MG63 (cell line): ENCODE measurements at regions not wholly inside any gene's neighbourhood (a gene's known extent, or its start where the extent isn't known, plus 50 kb on each side); places are given as distances from the start of the nearest gene placed in this dataset.

Source experiments
- DNase-seq: peaks from one replicate; pipeline ENCODE4 v3.0.0-alpha.2; 2020
- H3K27me3 ChIP-seq: fragments of 250-450 bp; sonication (Bioruptor Pico); 2 replicates; pipeline ENCODE4 v1.5.1; 2020; ENCODE audit warnings: mild to moderate bottlenecking, moderate library complexity
- H3K36me3 ChIP-seq: fragments of 250-450 bp; sonication (Bioruptor Pico); 2 replicates; pipeline ENCODE4 v1.5.1; 2020; ENCODE audit warnings: mild to moderate bottlenecking, moderate library complexity
- H3K4me3 ChIP-seq: fragments of 250-450 bp; sonication (Bioruptor Pico); 2 replicates; pipeline ENCODE4 v1.5.1; 2020; ENCODE audit warnings: mild to moderate bottlenecking, moderate library complexity
- H3K9me3 ChIP-seq: fragments of 250-450 bp; sonication (Bioruptor Pico); 2 replicates; pipeline ENCODE4 v1.5.1; 2020; ENCODE audit warnings: mild to moderate bottlenecking, moderate library complexity

DNA sequence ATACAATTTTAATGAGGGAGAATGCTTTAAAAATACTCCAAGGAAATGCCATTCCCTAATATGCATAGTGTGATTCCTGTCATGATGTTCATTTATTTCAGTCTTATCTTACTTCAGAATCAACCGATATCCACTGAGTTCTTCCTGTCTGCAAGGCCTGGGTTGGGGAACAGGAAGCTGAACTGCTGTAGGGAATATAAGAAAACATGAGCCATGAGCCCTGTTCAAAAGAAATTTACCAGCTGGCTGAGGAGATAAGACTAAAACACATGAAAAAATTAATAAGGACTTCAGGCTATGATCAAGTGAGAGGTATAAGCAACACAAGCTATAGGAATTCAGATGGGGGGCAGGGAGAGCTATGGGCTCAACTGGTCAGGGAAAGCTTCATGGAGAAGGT lies 184.7 kb downstream of the PLPP4 start:
- DNase-seq = no peak
- Histone ChIP-seq H3K9me3 (no peaks in the 10 kb centered on the region), H3K36me3 (no peaks in the 10 kb centered on the region), H3K27me3 (no peaks in the 10 kb centered on the region), H3K4me3 (no peak overlapping the region)

DNA sequence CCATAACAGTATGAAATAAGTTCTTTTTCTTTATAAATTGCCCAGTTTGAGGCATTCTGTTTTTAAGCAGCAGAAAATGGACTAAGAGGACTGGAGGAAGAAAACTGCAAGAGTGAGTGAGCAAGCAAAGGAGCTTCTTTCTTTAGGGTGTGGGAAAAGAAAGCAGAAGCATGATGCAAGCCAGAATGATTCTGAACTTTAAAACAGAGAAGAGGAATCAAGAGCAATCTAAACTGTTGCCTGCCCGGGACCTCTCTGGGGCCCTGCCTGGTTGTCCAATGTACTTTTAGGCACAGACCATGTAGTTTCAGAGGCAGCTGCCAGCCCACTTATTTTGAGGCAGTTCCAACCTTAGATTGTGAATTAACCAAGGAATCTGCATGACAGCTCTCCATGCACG lies 186.3 kb downstream of the PLPP4 start:
- no peaks in the 10 kb centered on the region for H3K27me3 ChIP-seq
- no peak for DNase-seq

DNA sequence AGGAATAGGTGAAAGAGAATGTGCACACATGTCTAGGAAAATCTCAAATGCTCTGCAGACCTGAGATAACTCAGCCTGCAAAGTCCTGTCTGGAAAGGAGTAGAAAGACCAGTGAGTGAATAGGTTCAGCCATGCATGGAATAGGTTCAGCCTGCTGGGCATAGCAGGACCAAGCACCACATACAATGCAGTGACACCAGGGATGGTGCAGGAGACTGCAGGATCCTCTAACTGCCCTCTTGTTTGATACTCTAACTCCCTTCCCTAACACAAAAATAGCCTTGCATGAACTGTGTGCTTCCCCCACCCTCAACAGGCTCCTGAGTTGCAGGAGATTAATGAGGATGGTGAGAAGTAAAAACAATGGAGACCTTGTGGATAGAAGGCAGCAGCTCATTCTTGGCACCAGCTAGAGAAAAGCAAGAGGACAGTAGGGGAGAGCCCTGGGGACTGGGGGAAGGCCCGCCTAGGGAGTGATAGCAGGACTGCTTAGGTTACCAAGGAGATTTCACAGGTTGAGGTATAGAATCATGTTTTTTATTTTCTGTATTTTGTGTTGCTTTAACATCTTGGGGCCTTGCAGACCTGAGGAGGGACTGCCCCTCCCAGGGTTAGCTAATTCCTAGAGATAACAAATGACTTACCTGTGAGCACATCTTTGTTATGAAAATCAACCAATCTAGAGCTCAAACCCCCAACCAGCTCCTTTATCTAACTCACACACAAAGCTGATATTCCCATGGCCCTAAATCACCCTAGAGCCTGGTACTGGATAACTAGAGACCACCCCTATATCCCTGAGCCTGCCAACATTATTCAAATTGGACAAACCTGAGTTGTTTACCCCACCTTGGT lies 187.8 kb downstream of the PLPP4 start:
- no peak for DNase-seq

More for the DNA sequence above, 186.3 kb downstream of the PLPP4 start:
- Histone ChIP-seq H3K4me3 (no peak overlapping the region), H3K9me3 (no peaks in the 10 kb centered on the region), H3K36me3 (no peaks in the 10 kb centered on the region)

DNA sequence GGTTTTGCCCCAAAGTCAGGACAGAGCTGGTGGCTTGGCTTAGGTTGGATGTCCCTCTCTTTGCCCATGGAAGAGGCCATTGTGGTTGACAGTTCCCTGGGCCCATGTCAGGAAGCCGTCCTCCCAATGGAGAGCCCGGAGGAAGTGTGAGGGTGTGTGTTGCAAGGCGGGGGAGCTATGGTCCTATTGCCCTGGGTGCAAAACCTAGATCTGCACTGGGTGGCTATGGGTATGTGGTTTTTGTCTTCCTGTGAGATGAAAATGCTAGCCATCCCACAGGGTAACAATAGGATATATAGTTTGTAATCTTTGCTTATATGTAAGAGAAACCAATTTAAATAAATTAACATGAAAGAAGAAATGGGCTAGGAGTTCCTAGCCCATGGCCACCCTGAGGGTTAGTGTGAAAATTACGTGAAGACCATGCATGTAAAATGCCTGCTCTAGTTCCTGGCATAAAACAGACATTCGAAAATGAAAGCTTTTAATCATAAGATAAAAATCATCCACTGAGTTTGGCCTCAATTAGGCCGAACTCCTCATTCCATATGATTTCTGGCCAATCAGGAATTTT lies 189.2 kb downstream of the PLPP4 start:
- Histone ChIP-seq H3K36me3 (no peaks in the 10 kb centered on the region), H3K4me3 (no peak overlapping the region), H3K9me3 (no peaks in the 10 kb centered on the region), H3K27me3 (no peaks in the 10 kb centered on the region)
- no peak for DNase-seq

More for the DNA sequence above, 187.8 kb downstream of the PLPP4 start:
- no peaks in the 10 kb centered on the region for H3K36me3 ChIP-seq
- H3K9me3 ChIP-seq = no peaks in the 10 kb centered on the region
- no peak overlapping the region for H3K4me3 ChIP-seq
- H3K27me3 ChIP-seq = no peaks in the 10 kb centered on the region

DNA sequence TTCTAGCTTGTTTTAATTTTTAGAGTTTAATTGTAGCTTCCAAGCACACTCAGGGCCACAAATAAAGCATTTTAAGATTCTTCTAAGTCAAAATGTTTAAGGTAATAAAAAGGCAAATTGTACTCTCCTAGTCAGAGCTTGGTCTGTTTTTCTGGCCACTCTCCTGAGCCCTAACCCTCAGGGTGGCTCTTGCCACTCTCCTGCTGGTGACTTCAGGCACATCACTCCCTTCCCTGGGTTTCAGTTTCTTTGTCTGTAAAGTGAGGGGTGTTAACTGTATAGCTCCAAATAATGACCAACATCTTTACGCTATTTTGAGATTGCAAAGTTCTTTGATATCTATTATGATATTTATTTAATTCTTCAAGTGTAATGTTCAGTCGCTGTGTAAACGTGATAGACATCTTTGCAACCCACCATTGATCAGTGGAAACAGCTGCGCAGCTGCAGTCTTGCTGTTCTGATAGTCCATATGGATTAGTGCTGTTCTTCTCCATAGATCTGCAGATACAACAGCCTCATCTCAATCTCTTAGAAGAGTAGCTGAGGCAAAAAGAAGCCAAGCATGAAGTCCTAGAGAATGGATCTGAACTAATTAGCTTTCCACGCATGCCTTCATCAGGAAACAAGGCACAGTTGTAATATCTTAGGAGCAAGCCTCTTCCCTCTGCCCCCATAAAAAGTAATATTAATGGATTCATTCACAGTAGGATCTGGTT lies 189.9 kb downstream of the PLPP4 start:
- Histone ChIP-seq H3K27me3 (no peaks in the 10 kb centered on the region), H3K4me3 (no peak overlapping the region), H3K9me3 (no peaks in the 10 kb centered on the region), H3K36me3 (no peaks in the 10 kb centered on the region)
- no peak for DNase-seq

DNA sequence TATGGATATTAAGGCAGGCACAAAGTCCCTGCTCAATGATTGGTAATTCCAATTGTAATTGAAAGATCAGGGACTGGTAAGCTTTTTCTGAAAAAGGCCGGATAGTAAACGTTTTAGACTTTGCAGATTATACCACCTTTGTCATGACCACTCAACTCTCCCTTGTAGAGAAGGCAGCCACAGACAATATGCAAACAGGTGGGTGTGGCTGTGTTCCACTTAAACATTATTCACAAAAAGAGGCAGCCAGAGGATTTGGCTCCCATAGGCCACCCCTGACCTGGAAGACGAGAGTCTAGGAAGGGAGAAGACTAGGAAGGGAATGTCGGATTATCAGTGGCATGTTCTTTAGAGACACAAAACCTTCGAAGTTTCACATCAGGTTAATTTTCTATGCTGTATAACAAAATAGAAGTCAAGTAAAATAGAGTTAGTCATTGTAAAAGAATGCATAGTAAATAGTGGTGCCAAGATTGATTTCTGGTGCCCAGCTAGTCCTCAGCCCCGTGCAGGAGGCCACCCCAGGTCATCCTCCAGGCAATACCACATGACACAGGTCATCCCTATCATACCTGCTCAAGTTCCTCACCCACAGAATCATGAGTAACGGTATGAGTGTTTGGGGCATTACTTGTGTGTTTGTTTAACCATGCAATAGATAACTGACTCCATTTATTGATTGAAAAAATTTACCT lies 193.8 kb downstream of the PLPP4 start:
- DNase-seq = no peak
- no peak overlapping the region for H3K4me3 ChIP-seq
- no peaks in the 10 kb centered on the region for H3K27me3 ChIP-seq

DNA sequence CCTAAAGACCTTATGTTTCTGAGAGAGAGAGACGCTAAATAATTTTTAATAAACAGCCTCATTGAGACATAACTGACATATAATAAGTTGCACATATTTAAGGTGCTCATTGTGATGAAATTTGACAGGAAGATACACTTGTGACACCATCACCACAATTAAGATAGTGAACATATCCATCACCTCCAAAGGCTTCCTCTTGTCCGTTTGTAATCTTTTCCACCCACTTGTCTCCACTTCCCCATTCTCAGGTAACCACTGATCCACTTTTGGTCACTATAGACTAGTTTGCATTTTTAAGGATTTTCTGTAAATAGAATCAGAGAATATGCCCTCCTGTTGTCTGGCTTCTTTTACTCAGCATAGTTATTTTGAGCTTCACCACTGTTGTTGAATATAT lies 195.1 kb upstream of the WDR11 start:
- Histone ChIP-seq H3K9me3 (no peaks in the 10 kb centered on the region), H3K36me3 (no peaks in the 10 kb centered on the region), H3K27me3 (no peaks in the 10 kb centered on the region), H3K4me3 (no peak overlapping the region)
- no peak for DNase-seq

More for the DNA sequence above, 193.8 kb downstream of the PLPP4 start:
- H3K9me3 ChIP-seq = no peaks in the 10 kb centered on the region
- H3K36me3 ChIP-seq = no peaks in the 10 kb centered on the region

DNA sequence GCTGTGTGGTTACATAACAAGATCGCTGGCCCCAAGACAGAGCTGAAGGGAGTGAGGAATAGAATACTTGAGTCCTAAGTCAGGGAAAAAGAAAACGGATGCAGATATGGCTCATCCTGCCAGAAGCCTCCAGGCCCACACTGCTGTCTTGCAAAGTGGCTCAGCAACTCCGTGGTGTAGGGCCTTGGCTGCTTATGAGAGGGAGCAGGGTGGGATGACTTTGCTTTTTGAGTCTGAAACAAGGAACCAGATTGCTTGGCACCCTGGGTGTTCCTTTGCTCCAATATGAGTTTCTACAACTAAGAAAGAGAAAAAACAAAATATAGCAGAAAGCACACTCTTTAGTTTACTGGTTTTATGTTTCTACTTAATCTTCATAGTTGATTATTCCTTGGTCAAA lies 193.8 kb upstream of the WDR11 start:
- Histone ChIP-seq H3K9me3 (no peaks in the 10 kb centered on the region), H3K4me3 (no peak overlapping the region), H3K27me3 (no peaks in the 10 kb centered on the region; the same call in 1 of the 2 replicates), H3K36me3 (no peaks in the 10 kb centered on the region)
- no peak for DNase-seq

DNA sequence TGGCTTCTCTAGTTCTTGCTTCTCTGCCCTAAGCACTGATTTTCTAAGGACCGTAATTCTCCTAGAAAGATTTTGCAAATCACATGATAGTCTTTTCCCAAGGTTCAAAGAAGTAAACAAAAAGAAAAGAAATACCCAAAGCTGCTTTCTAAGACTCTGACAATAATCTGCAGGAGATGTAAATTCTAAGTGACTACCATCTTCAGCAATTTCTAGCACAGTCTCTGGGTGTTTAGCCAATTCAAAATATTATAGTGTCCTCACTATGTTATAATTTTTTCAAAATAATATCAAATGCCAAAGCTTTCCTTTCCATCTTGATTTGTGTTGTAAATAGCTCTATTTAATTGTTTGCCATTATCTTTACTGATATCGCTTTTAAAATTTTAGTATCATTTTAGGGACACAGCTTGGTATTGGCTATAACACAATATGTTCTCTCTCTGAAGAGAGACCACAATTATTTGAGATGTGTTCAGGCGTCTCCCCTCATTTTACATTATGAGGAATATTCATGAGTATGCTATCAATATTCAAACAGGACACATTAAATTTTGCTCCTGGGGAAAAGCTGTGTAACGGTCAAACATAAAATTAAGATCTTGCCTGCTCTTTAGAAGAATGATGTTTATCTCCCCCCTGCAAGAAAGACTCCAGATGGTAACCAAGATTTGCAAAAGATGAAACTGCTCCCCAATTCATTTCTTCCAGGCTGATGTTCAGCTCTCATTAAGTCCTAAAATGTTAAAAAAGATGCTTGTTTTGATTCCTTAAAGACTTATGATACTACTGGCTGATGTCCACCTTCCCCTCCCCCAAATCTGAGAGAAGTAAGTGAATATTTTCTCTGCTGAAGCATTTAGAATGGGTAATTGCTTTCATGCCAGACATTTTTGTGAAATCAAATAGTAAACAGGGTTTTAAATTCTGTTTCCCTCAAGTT lies 191.9 kb upstream of the WDR11 start:
- Histone ChIP-seq H3K4me3 (no peak overlapping the region), H3K27me3 (no peaks in the 10 kb centered on the region; the same call in 1 of the 2 replicates), H3K36me3 (no peaks in the 10 kb centered on the region), H3K9me3 (no peaks in the 10 kb centered on the region)
- no peak for DNase-seq

DNA sequence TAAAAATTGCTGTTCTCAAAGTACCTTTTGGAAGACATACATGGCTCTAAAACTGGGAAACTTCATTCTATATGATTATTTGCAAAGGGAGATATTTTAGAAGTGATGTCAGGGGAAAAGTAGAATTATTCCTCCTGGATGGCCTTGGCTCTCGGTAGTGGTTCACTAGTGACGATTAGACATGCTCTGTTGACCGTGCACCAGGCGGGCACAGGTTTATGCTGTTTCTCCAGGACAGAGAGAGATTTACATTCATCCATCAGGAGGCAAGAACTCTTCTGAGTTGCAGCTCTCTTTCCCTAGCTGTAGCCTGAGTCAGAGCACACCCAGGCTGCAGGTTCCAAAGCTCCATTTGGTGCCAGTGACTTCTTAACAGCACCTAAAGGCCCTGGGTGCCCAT lies 184.9 kb upstream of the WDR11 start:
- H3K4me3 ChIP-seq = no peak overlapping the region
- H3K27me3 ChIP-seq = no peaks in the 10 kb centered on the region; the same call in 1 of the 2 replicates
- no peak for DNase-seq
- H3K9me3 ChIP-seq = no peaks in the 10 kb centered on the region
- no peaks in the 10 kb centered on the region for H3K36me3 ChIP-seq

DNA sequence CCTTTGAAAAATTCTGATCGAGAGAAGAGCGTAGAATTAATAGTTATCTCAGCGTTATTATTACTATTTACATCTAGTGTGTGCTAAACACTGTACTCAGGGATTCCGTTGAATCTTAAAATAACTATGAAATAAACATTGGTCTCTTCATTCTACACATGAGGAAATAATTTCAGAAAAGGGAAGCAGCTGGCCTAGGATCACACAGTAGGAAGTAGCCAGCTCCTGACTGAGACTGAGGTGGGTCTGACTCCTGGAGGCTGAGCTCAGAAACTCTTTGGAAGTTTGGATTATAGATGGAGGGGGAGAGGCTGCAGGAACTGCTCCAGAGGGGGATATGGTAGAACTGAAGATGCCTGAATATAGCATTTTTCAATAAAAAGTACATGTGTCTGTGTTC lies 183.9 kb upstream of the WDR11 start:
- H3K4me3 ChIP-seq = no peak overlapping the region
- DNase-seq = no peak
- H3K36me3 ChIP-seq = no peaks in the 10 kb centered on the region
- H3K9me3 ChIP-seq = no peaks in the 10 kb centered on the region
- no peaks in the 10 kb centered on the region; the same call in 1 of the 2 replicates for H3K27me3 ChIP-seq

DNA sequence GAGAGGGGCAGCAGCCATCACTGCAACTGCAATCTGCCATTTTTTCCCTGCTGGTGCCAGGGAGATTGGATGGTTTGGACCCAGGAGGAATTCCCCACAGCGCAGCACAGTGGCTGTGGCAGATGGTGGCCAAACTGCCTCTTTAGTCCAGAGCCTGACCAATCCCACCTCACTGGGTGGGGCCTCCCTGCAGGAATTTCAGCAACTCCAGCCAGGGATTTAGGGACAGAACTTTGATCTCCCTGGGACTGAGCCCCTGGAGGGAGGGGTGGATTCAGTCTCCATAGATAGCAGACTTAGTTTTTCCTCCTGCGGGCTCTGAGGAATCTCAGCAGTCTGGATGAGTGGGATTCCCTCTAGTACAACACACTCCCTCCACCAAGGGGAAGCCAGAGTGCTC lies 179.7 kb upstream of the WDR11 start:
- H3K9me3 ChIP-seq = no peaks in the 10 kb centered on the region
- DNase-seq = no peak
- no peaks in the 10 kb centered on the region for H3K36me3 ChIP-seq
- no peak overlapping the region for H3K4me3 ChIP-seq
- H3K27me3 ChIP-seq = no peaks in the 10 kb centered on the region

DNA sequence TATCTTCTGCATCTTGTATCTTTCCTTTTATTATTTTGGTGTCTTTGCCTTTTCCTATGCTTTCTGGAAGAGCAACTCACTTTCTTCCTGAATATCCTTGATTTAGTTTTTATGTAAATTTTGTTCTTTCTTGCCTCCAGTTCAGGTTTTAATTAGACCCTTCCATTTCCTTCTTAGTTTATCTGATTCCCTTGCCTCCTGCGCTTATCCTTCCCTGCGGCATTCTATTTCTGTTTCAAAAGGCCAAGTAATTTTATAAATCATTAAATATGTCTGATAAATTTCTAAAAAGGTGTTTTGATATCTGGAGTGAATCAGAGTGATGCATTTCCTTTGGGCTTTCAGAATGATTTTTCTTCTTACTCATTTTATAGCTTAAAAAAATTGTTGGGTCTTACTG lies 167.7 kb upstream of the WDR11 start:
- H3K4me3 ChIP-seq = no peak overlapping the region
- no peaks in the 10 kb centered on the region for H3K27me3 ChIP-seq
- no peak for DNase-seq
- H3K36me3 ChIP-seq = no peaks in the 10 kb centered on the region
- H3K9me3 ChIP-seq = no peaks in the 10 kb centered on the region

DNA sequence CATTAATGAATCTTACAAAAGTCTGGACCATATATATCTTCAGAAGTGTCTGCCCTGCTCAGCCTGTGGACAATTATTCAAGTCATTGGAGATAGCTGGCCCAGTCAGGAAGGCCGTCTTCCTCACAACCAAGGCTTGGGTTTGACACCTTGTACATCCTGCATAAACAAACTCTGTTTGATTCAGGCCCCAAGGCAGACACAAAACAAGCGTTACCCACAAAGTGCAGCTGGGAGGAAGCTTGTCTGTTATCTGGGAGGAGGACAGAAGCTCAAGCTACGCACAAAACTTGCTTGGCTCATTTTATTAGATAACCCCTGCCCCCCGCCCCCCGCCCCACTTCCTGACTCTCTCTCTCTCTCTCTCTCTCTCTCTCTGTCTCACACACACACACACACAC lies 166.9 kb upstream of the WDR11 start:
- Histone ChIP-seq H3K27me3 (no peaks in the 10 kb centered on the region), H3K9me3 (no peaks in the 10 kb centered on the region), H3K36me3 (no peaks in the 10 kb centered on the region), H3K4me3 (no peak overlapping the region)
- no peak for DNase-seq

DNA sequence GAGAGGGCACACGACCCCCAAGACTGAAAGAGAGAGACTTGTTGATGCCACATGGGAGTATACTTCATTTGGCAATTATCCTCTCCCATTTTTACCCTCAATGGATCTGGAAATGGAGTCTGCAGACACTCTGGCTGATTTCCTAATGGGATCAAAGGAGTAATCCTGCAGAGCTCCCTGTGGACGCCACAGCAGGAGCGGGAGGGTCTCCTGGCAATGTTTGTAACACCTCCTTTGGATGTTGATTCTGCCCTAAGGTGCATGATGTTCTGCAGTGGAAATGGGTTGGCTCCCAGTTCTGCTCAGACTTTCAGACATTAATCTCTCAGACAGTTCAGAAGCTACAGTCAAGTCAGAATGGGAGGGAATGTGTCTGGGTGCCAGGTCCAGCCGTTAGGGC lies 166.0 kb upstream of the WDR11 start:
- Histone ChIP-seq H3K4me3 (no peak overlapping the region), H3K36me3 (no peaks in the 10 kb centered on the region), H3K27me3 (no peaks in the 10 kb centered on the region), H3K9me3 (no peaks in the 10 kb centered on the region)
- DNase-seq = no peak

DNA sequence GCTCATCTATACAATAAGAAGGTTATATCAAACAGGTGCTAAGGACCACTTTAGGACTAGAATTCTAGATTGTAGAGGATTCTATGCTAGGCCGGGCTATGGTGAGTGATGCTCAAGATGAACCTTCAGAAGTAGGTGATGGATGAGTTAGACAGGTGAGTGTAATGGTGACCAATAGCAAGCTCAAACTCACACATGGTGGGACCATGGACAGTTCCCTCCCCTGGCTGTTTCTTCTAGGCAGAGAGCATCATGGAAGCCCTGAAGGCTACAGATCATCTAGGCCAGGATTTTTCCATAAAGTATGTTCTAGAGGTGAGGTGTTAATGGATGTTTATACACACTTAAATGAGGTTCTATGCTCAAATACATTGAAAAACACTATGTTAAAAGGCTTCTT lies 162.2 kb upstream of the WDR11 start:
- no peak for DNase-seq
- H3K4me3 ChIP-seq = no peak overlapping the region
- H3K27me3 ChIP-seq = no peaks in the 10 kb centered on the region
- no peaks in the 10 kb centered on the region for H3K9me3 ChIP-seq
- H3K36me3 ChIP-seq = no peaks in the 10 kb centered on the region
